ENCODE measurements at regions not wholly inside any gene's neighbourhood (a gene's known extent, or its start where the extent isn't known, plus 50 kb on each side); places are given as distances from the start of the nearest gene placed in this dataset.
"Not testable (repeated sequence)": the region's sequence is repeated elsewhere in the genome, so short reads cannot be mapped to it uniquely, and the experiment has no call there.

DNA sequence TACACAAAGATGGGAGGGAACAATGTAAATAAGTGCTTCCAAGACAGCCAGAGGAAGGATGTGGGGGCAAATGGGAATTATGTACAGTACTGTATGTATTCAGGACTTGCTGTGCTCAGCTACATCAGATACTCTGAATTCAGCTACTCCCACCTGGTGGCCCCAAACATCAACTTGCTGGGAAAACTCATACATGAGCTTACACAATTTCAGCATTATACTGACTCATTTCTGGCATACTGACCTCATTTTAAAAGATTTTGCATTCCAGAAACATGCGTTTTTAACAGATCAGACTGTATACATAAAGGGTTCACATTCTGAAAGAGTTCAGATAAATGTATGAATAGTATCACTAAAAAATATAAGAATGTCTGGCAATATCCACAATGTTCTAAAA is 59.7 kb downstream of the GPX5 start:
- DNase-seq, result no peak

DNA sequence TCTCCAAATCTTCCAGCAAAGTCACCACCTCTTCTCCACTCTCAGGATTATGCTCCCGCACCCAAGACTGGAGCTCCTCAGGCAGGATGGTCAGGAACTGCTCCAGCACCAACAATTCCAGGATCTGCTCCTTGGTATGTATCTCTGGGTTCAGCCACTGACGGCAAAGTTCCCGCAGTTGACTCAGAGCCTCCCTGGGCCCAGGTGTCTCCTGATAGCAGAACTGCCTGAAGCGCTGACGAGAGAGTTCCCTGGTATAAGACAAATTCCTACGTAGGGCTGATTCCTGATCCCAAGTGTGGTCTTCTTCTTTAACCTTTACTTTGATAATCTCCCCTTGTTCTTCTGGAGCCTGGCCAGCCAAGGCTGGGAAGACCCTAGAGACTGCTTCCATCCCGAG is 60.6 kb downstream of the GPX5 start:
- no peak for DNase-seq

GRCh38 chr6:28586962-28587745 is 61.5 kb downstream of the GPX5 start:
- peak; percentile 80 for DNase-seq

GRCh38 chr6:28587746-28588075 is 62.0 kb downstream of the GPX5 start:
- DNase-seq, result no peak

GRCh38 chr6:28588666-28589065 is 63.0 kb downstream of the GPX5 start:
- no peak for DNase-seq

GRCh38 chr6:28589234-28589956 is 63.7 kb downstream of the GPX5 start:
- DNase-seq, result no peak

DNA sequence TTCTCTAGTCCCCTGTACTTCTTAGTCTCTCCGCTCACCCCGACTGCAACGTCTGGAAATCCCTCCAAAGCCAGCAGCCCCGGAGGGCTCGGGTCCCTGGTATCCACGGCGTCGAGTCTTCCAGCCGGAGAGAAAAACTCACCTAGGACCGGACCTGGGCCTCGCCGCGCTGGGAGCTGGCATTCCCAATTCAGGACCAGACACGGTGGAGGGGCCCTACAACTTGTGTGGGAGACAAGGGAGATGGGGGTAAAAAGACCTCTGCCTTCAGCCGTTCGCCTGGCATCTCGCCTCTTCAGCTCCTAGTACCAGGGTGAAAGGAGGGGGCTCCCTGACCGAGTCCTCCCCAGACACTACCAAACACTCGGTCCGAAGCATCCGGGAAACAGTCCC is 64.3 kb downstream of the GPX5 start:
- DNase-seq, result no peak

DNA sequence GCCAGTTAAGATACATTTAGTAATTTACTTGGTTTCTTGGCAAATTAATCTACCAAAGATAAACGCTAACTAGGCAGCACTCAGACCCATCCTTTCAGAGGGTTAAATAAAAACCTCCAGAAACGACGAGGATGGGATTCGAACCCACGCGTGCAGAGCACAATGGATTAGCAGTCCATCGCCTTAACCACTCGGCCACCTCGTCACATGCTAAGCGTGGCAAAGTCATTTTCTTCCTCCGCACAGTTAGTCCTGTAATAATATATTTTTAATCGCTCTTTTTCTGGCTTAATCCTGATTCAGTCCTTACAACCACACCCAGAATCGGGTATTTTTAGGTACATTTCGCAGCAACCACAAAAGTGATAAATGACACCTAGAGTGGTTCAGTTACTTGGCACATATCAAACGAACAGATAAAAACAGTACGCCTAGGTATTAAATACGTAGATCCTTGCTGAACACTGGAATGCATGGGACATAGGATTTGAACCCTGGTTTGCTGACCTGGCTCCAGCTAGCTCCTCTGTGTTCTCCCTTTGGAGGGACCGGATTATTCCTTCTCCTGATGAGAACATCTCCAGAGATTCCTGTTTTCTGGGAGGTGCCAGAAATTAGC is 71.6 kb downstream of the GPX5 start:
- DNase-seq, result no peak

- DNase-seq, result no peak
Observed at GRCh38 chr6:28597924-28598722, 72.4 kb downstream of the GPX5 start.

- DNase-seq, result no peak
Observed at GRCh38 chr6:28598757-28599686, 73.3 kb downstream of the GPX5 start.

- no peak for DNase-seq
Observed at GRCh38 chr6:28600245-28600644, 74.6 kb downstream of the GPX5 start.

DNA sequence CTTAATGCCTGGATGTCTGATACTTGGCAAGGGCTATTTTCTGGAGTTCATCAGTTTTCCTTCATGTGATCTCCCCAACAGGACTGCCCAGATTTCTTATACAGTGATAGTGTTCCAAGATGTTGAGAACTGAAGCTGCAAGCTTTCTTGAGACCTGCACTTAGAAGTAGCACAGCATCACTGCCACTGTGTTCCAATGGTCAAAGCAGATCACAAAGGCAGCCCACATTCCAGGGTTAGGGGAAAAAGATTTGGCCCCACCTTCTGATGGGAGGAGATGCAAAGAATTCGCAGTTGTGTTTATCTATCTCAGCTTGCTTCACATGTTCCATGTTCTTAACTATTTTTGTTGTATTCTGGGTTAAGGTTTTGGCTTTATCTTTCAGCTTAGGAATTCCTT is 78.2 kb downstream of the GPX5 start:
- DNase-seq, result no peak

DNA sequence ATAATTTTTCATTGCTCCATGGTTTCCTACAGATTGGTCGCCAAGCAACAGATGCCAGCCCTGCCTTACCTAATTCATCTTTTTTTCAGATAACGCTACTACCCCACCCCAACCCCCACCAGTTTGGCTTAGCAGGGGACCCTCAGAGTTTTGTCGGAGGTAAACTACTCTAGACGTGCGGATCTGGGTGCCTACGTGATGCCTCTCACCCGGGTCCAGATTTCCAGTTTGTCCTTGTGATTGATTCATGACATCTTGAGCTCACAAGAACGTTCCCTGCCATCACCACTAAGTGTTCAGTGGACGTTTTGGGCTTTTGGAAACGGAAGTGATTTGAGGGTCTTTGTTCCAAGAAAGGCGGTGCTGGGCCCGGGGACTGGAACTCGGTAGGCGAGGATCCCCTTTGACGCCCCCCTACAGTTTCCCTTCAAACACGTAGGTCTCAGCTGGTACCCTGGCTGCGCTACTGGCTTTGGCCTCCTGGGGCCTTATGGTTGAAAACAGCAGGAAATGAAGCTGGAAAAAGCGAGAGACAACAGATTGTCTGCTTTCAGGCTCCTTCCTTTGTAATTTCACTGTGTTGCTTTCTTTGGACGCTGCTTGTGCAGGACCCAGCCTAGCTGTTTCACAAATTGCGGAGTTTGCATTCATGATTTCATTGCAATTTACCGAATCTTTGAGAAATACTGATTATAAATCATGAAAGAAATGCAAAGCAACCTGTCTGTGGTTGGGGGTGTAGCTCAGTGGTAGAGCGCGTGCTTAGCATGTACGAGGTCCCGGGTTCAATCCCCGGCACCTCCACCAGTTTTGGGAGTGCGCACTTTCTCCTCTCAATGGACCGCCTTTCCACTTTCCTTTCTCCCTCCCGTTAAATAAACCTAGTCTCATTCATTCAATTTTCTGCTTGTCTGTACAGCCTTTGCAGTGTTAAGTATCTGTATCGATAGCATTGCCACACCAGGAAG is 81.0 kb downstream of the GPX5 start:
- DNase-seq, result peak; percentile 74

DNA sequence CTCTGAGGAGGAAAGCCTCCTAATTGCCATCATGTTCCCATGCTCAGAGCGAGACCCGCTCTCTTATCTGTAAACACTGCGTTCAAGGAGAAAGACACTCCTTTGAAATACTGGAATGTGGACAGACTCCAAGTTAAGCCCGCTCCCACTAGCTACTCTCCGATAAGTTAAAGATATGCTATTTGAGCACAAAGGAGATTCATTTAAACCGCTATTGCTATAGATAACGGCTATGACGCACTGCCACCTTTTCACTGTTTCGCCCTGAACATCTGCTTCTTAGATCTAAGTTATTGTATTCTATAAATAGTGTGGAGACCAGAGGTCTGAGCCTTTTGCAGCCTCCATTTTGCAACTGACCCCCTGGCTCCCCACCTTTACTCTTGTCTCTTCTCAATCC is 82.3 kb downstream of the GPX5 start:
- DNase-seq, result no peak

- DNase-seq, result no peak
Observed at GRCh38 chr6:28609672-28610071, 84.0 kb downstream of the GPX5 start.

- DNase-seq, result no peak
Observed at GRCh38 chr6:28615616-28615954, 89.9 kb downstream of the GPX5 start.

DNA sequence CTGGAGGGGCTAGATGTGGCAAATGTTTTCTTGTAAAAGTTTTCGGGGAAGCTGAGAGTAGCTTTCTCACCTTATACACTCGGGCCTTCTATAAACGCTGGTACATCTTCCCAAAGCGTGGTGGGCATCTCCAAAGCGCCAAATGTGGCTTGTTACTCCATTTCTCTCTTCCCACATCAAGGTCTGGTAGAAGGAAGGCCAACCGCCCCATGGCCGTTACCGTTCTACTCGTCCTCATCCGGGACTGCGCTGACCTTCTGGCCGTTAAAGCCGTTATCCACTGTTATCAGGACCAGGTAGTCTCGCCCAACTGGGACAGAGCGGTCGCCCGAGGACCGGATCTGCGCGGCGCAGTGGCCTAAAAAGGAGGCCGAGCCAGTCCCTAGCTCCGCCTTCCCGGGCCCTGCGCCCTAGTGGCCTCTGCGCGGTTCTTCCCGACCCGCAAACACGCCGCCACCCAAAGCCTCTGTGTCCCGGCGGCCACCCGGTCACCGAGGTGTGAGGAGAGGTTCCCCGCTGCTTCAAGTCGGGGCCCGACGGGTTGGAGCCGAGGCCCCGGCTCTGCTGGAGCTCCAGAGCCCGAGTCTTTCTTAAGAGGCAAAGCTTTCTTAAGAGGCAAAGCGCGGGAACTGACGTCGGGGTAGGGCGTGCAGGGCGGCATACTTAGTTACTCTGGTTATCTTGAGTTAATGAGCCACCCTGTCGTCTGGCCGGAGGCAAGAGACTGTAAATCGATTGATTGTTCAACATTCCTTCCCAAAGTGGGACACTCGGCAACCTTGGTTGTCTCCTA is 90.5 kb downstream of the GPX5 start:
- DNase-seq, result no peak

- DNase-seq, result no peak
Observed at GRCh38 chr6:28618898-28619555, 93.3 kb downstream of the GPX5 start.

- not testable (repeated sequence) for DNase-seq
Observed at GRCh38 chr6:28621268-28621667, 95.6 kb downstream of the GPX5 start.

GRCh38 chr6:28623242-28623641 is 97.6 kb downstream of the GPX5 start:
- DNase-seq, result not testable (repeated sequence)
